NCI-H82 treated with DMSO at 0.1 percent for 48 hours (cell line): ENCODE measurements at regions not wholly inside any gene's neighbourhood (a gene's known extent, or its start where the extent isn't known, plus 50 kb on each side); places are given as distances from the start of the nearest gene placed in this dataset.
"Not testable (repeated sequence)": the region's sequence is repeated elsewhere in the genome, so short reads cannot be mapped to it uniquely, and the experiment has no call there.

Experiments used
- DNase-seq: peaks from one replicate; lab custom pipeline; 2025; ENCODE audit not compliant: unreplicated experiment; lab: John Stamatoyannopoulos, UW

DNA sequence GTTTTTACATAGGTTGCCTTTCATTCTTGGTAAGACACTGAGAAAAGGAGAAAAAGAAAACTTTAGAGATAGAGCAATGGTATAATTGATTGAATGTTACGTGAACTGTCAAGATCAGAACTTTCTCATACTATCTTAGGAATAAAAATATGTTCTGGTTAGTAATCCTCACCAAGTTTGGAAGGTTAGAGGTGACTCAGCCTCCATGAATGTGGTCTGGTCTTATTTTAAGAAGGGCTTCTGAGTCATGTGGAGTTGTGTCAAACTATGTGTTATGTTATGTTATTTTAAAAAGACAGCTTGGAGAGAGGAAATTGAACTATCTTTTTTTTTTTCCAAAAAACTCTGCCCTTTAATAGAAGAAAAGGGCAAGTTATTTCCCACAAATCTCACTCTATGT is 458.6 kb upstream of the KLF6 start:
- no peak for DNase-seq

DNA sequence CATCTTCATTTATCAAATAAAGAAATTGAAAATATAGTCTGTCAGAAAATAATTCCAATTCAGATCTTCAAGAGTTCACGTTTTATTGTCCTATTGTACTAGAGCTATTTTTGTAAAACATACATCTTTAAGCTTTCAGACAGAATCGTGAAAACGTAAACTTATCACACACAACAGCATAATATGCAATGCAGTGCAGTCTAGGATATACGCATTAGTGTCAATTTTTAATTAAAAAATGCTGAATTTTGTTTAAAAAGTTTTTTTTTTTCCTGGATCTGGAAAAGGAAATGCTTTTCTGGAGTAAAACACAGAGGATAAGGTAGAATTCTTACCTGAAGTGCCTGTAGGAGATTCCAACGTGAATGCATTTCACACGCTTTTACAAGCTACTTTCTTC is 458.2 kb upstream of the KLF6 start:
- no peak for DNase-seq

- DNase-seq: no peak
These were observed 457.6 kb upstream of the KLF6 start for GRCh38 chr10:4242561-4243035.

DNA sequence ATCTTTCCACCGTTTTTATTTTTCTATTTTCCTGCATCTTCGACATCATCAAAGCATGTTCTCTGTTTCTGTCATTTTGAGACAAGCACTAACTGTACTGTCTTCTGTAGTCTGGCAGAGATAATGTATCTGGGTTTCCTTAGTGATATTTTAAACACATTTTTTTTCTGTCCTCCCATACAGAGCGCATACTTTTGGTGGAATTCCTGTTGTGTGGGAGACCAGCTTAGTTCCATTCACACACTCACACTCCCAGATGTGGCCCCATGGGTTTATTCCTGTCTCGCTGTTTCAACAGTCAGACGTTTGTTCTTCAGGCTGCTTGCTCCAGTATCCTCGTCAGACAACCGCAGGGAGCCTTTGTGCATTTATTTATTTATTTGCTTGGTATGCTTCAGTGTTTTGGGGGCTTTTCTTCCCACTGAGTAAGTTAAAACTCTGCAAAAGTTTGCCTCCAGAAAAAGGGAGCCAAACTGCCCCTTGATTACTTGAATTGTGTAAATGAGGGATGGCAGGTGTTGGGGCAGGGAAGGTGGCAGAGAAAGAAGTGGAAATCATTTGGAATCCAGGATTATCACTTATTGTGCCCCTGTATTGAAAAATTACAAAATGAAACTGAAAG is 456.8 kb upstream of the KLF6 start:
- no peak for DNase-seq

GRCh38 chr10:4240608-4241197 is 455.7 kb upstream of the KLF6 start:
- no peak for DNase-seq

DNA sequence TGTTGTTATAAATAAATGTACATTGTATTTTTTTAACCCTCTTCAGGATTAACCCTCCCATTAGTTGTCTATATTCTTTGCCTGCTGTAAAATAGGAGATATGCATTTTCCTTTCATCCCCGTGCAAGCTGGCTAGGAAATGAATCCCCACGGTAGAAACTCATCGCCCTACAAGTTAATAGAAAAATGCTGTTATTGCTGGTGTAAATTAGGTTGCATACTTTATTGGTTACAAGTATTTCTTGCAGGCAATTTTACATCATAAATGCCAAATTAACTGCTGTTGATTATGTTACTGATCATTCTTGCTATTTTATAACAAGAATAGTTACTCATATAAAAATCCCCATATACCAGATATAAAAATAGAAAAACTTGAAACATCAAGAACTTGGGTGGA is 454.2 kb upstream of the KLF6 start:
- no peak for DNase-seq

- not testable (repeated sequence) for DNase-seq
These were observed 451.9 kb upstream of the KLF6 start for GRCh38 chr10:4236905-4237304.

- DNase-seq: no peak
These were observed 449.7 kb upstream of the KLF6 start for GRCh38 chr10:4234661-4235060.

DNA sequence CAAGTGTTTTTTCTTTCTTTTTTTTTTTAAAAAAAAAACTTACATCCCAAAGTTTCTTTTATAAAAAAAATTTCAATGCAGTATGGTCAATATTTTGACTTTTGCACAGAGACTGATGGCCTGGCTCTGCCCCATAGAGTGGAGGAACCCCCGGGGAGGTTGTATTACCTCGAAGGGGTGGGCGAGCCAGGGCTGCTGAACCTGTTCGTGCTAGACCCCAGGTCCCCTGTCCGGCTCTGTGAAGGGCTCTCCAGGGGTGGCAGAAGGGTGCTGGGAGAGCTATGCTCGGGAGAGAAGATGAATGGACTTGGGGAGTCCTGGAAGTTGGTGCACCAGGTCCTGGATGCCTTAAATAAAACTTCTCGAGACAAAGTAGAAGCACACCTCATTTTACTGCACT is 446.4 kb upstream of the KLF6 start:
- DNase-seq: no peak

- no peak for DNase-seq
These were observed 445.0 kb upstream of the KLF6 start for GRCh38 chr10:4230036-4230435.

DNA sequence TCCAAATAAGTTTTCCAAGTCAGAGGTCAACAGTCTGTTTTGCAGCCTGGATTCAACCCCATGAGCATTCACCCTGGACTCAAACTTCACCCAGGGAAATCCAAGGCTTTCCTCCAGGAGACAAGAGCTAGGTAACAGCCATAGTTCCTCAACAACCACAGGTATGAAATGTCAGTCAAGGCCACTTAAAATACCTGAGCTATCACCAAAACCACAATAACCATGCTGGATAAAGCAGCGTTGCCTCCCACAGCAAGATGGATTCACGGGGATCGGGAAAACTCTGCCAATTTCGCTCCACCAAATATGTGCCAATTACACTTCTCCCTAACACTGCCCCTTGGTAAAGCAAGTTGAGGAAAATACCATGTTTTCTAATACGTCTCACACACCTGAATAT is 444.1 kb upstream of the KLF6 start:
- DNase-seq: no peak

- no peak for DNase-seq
These were observed 442.6 kb upstream of the KLF6 start for GRCh38 chr10:4227586-4227985.

DNA sequence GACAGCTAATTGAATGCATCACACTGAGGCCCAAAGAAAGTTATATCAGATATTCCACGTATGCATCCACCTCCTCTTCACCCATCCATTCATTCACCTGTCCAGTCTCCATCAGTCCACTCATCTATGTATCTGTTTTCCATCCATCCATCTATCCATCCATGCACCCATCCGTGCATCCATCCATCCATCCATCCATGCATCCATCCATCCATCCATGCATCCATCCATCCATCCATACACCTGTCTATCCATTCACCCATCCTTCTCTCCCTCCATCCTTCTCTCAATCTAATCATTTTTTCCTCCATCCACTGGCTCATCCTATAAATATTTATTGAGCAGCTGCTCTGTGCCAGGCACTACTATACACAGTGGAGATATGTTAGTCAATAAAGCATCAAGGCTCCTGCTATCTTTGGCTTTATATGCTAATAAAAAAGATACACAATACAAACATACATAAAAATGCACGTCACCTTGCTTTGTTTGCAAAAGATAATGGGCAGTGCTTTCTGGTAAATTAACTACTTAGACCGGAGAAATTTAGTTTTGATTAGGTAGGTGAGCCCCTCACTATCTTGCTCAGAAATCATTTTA is 442.0 kb upstream of the KLF6 start:
- DNase-seq: no peak

DNA sequence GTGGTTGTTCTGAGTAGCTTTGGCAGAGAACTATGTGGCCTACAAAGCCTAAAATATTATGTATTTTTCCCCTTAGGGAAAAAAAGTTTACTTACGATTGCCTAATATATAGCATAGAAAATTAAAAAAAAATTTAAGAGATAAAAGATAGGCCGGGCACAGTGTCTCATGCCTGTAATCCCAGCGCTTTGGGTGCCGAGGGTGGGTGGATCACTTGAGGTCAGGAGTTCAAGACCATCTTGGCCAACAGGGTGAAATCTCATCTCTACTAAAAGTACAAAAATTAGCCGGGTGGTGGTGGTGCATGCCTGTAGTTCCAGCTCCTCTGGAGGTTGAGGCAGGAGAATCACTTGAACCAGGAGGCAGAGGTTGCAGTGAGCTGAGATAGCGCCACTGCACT is 439.2 kb upstream of the KLF6 start:
- DNase-seq: no peak

DNA sequence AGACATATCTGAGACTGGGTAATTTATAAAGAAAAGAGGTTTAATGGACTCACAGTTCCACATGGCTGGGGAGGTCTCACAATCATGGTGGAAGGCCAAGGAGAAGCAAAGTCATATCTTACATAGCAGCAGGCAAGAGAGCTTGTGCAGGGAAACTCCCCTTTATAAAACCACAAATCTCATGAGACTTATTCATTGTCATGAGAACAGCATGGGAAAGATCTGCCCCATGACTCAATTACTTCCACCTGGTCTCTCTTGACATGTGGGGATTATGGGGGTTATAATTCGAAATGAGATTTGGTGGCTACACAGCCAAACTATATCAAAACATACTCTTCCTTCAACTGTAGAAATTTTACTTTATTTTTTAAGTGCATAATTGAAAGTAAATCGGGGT is 436.3 kb upstream of the KLF6 start:
- not testable (repeated sequence) for DNase-seq

DNA sequence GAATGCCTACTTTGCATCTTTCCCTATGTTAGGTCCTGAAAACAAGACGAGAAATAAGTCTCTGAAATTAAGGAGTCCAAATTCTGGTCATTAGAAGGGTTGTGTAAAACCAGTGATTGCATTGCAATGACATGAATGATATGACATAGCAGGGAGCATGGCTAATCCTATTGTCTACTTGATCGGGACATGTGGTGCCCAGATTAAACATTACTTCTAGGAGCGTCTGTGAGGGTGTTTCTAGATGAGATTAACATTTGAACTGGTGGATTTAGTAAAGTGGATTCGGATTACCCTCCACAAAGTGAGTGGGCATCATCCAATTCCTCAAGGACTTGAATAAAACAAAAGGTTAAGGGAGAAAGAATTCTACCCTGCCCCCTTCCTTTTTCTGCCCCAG is 434.9 kb upstream of the KLF6 start:
- DNase-seq: peak; percentile 73

DNA sequence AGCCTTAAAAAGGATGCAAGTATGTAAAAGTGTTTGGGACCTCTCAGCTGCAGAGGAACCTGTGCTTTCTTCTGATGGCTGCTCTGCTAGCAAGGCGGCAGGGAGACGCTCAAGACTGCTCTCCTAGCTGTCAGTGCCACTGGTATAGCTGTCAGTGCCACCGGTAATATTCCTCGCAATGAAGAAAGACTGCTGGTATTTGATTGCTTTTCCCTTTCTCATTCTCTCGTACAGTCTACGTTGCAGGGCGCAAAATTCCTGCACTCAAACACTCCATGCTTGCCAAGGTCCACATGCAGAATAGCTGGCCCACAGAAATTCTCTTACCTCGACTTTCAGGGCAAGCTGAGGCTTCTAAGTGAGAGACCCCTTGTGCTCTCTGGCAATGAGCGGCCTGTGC is 432.6 kb upstream of the KLF6 start:
- no peak for DNase-seq

DNA sequence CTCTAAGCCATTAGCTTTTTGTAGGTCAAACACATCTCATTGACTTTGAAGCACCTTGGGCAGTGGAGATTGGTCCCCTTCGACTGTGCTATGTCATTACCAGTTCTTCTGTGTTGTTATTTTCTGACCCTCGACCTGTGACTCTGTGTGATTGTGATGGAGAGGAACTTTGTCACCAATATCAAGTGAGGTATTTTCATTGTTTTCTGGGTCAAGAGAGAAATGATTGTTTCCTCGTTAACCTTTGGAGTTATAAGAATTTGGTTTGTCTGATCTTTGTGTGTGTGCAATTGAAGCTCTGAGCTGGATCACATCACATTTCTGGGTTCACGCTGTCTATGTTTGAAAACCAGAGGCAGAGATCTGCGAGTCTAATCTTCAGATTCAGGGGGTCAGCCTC is 432.2 kb upstream of the KLF6 start:
- no peak for DNase-seq

GRCh38 chr10:4216726-4217125 is 431.7 kb upstream of the KLF6 start:
- no peak for DNase-seq

GRCh38 chr10:4215963-4216575 is 431.1 kb upstream of the KLF6 start:
- no peak for DNase-seq

- DNase-seq: no peak
These were observed 430.5 kb upstream of the KLF6 start for GRCh38 chr10:4215485-4215884.

DNA sequence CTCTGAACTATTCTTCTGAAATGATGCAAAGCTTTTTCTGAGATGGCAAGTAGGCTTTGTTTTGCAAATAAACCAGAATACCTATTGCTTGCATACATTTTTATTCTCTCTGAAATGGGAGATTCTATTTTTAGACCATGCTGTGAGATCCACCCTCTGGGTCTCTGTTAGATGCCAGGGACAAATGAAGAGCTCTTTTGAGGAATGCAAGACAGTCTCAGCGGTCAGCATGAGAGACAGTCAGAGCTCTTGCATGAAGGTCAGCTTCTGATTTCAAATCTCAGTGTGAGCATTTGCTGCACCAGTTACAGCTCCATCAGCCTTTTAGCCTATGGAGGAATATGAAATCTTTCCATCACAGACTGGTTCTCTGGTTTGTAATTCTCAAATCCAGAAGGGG is 429.9 kb upstream of the KLF6 start:
- DNase-seq: no peak
